T-helper 17 cell (primary cell): ENCODE measurements at regions not wholly inside any gene's neighbourhood (a gene's known extent, or its start where the extent isn't known, plus 50 kb on each side); places are given as distances from the start of the nearest gene placed in this dataset.

Experiments
- ATAC-seq: fragments of 150-1000 bp; cut with Tn5 transposase; 2 replicates; pipeline ENCODE4 v1.10.0; 2021; ENCODE audit warnings: mild to moderate bottlenecking, moderate library complexity
- DNase-seq, 3 donors: peaks; one replicate each; pipeline versions ENCODE4 v3.0.0 to v3.0.0-alpha.2; 2020 to 2021
- H3K9me3 ChIP-seq: one replicate; pipeline ENCODE4 v1.7.0; 2013; ENCODE audit warnings: low read length, mild to moderate bottlenecking; ENCODE audit not compliant: control insufficient read depth, poor library complexity, severe bottlenecking
- H3K27ac Mint-ChIP-seq: one replicate; pipeline ENCODE4 v1.8.0; 2022; ENCODE audit warnings: mild to moderate bottlenecking, moderate library complexity, mixed read lengths
- H3K27me3 Mint-ChIP-seq: one replicate; pipeline ENCODE4 v1.8.0; 2022; ENCODE audit warnings: mixed read lengths
- H3K36me3 Mint-ChIP-seq: one replicate; pipeline ENCODE4 v1.8.0; 2022; ENCODE audit warnings: low read depth, mixed read lengths
- H3K4me1 Mint-ChIP-seq: one replicate; pipeline ENCODE4 v1.8.0; 2022; ENCODE audit warnings: mild to moderate bottlenecking, mixed read lengths
- H3K4me3 Mint-ChIP-seq: one replicate; pipeline ENCODE4 v1.8.0; 2022; ENCODE audit warnings: mild to moderate bottlenecking, moderate library complexity, mixed read lengths

DNA sequence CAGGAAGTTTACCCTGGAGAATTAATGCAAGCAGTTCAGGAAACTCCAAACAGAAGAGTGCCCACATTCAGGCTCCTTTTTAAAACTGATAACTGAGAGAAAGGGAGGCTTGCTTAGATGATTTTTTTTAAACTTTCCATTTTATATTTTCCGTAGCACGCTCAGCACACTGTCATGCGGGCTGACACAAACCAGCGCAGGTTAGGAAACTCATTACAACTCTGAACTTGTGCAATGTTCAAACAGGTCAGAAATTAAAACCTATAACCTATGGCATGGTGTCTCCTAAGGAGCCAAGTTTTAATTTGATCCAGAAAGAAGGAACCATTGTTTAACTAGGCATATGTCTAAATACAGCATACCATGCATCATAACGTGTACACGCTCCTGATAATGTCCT, 117.7 kb upstream of the SMIM21 start:
- no peak overlapping the region for H3K27ac Mint-ChIP-seq
- H3K4me3 Mint-ChIP-seq = no peak overlapping the region
- H3K9me3 ChIP-seq = no peaks in the 10 kb centered on the region
- peaks cover 41% of the 10 kb centered on the region for H3K27me3 Mint-ChIP-seq
- peaks cover 3% of the 10 kb centered on the region for H3K4me1 Mint-ChIP-seq
- no peaks in the 10 kb centered on the region for H3K36me3 Mint-ChIP-seq
- no peak for DNase-seq
- no peak for ATAC-seq

DNA sequence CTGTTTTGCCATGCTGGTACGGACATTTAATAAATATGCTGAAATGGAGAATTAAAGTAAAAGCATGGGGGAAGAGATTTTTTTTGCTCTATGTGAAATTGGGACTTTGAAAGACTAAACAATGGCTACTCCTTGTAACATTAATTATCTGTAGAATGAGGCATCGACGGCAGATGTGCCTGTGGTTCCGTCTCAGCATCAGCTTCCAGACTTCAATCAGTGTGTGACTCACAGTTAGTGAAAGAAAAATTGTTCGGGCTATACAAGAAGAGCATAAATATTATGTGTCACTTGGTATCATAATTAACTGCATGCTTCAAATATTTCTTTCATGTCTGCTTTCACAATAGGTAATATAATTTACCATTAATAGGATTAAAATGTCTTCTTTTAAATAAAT, 117.0 kb upstream of the SMIM21 start:
- H3K27ac Mint-ChIP-seq = no peak overlapping the region
- H3K9me3 ChIP-seq = no peaks in the 10 kb centered on the region
- no peak for ATAC-seq
- no peak overlapping the region for H3K4me3 Mint-ChIP-seq
- H3K27me3 Mint-ChIP-seq = peaks cover 34% of the 10 kb centered on the region
- no peaks in the 10 kb centered on the region for H3K36me3 Mint-ChIP-seq
- DNase-seq = no peak
- H3K4me1 Mint-ChIP-seq = peaks cover 3% of the 10 kb centered on the region

DNA sequence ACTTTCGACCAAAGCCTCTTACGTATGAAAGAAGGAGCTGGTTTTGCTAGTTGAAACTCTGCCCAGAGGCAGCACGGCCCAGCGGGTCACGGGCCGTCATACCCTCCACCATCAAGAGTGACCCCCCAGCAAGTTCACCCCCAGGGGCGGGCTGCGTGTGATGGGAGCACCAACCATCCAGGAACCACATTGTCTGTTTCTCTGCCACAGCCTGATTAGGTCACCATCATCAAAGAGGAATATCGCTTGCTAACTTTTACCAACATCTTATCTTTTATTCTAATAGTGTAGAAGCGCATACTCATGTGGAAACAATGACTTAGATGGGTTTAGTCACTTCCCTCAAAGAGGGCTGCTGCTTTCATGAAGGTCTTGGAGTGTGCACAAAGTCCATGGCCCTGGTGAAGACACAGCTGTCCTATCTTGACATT, 116.6 kb upstream of the SMIM21 start:
- no peak for DNase-seq
- Mint-ChIP-seq H3K27ac (no peak overlapping the region), H3K4me3 (no peak overlapping the region), H3K27me3 (peaks cover 32% of the 10 kb centered on the region), H3K4me1 (peaks cover 3% of the 10 kb centered on the region), H3K36me3 (no peaks in the 10 kb centered on the region)
- H3K9me3 ChIP-seq = no peaks in the 10 kb centered on the region
- no peak for ATAC-seq

DNA sequence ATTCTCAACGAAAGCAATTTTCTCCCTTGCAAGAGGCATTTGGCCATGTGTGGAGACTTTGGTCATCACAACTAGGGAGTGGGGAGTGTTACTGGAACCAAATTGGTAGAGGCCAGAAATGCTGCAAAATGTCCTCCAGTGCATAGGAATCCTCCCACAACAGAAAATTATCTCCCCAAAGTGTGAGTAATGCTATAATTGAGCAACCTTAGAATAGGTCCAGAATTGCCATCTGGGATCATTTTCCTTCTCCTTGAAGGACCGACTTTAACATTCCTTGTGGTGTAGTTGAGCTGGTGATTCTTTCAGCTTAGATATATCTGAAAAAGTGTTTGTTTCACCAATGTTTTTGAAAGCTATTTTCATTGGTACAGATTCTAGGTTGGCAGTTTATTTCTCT, 111.2 kb upstream of the SMIM21 start:
- no peaks in the 10 kb centered on the region for H3K4me1 Mint-ChIP-seq
- no peak for ATAC-seq
- H3K36me3 Mint-ChIP-seq = no peaks in the 10 kb centered on the region
- H3K4me3 Mint-ChIP-seq = no peak overlapping the region
- H3K9me3 ChIP-seq = no peaks in the 10 kb centered on the region
- no peak overlapping the region for H3K27ac Mint-ChIP-seq
- DNase-seq = no peak
- H3K27me3 Mint-ChIP-seq = peaks cover 21% of the 10 kb centered on the region

DNA sequence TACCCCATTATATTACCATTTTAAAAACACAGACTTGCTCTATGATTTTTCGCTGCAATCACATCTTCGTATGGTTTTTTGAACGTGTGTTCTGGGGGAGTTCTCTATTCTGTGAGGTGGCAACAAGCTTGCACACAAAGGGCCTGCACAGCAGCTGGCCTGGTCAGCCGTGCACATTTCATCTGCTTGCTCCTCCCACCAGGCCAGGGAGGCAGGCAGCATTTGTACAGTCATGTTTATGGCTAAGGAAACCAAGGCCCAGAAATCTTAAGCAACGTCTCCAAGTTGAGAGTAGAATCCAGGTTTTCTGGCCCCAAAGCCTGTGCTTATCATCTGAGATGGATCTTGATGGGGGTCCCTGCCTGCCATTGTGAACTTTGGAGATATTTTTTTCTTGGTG, 106.4 kb upstream of the SMIM21 start:
- no peaks in the 10 kb centered on the region for H3K36me3 Mint-ChIP-seq
- no peak for DNase-seq
- H3K27ac Mint-ChIP-seq = no peak overlapping the region
- no peak overlapping the region for H3K4me3 Mint-ChIP-seq
- ATAC-seq = no peak
- H3K4me1 Mint-ChIP-seq = no peaks in the 10 kb centered on the region
- H3K9me3 ChIP-seq = no peaks in the 10 kb centered on the region
- peaks cover 15% of the 10 kb centered on the region for H3K27me3 Mint-ChIP-seq

DNA sequence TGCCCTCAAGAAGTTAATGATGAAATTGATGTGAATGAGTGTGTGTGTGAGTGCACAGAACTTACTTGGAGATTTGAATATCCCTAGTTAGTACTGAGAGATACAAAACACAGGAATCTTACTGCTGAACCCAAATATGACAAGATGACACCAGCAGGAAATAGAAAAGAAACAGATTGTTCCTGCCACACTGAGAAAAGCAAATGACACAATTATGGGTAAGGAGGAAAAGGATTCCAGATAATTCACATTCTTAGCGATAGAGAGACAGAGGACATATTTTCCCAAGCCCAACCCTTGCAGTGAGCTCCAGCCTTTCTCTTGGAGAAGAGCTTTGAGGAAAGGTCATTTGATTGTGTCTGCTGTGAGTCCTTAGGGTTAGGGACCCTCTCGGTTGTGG, 105.7 kb upstream of the SMIM21 start:
- peaks cover 19% of the 10 kb centered on the region for H3K27me3 Mint-ChIP-seq
- ATAC-seq = no peak
- DNase-seq = no peak
- H3K27ac Mint-ChIP-seq = no peak overlapping the region
- H3K4me3 Mint-ChIP-seq = no peak overlapping the region
- H3K9me3 ChIP-seq = no peaks in the 10 kb centered on the region
- no peaks in the 10 kb centered on the region for H3K36me3 Mint-ChIP-seq
- H3K4me1 Mint-ChIP-seq = no peaks in the 10 kb centered on the region

DNA sequence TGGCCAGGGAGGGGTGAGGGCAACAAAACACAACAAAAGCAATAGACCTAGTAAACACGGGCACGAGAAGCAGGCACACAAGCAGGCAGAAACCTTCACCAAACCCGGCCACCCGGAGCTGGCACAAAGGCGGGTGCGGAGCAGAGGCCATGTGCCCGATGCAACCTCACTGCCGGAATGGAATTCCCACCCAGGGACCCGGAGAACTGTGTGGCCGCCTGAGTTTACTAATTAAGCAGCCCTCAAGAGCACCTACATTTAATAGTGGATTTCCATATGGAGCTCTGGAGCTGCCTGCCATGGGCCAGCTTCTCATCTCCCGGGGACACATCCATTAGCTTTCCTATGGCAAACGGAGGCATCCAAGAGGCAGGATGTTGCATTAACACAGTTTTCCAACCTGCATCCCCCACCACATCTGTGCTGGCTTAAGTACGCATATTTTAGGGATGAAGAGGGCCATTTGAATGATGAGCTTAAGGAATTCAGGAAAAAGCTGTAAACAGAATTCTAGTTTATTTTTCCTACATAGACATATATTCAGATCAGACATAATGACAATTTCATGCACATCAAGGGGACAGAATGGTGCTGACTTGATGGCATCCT, 104.5 kb upstream of the SMIM21 start:
- ATAC-seq (no peak), DNase-seq (no peak)
- peaks cover 3% of the 10 kb centered on the region for H3K4me1 Mint-ChIP-seq
- no peak overlapping the region for H3K4me3 Mint-ChIP-seq
- no peaks in the 10 kb centered on the region for H3K9me3 ChIP-seq
- no peak overlapping the region for H3K27ac Mint-ChIP-seq
- H3K36me3 Mint-ChIP-seq = no peaks in the 10 kb centered on the region
- H3K27me3 Mint-ChIP-seq = peaks cover 25% of the 10 kb centered on the region

DNA sequence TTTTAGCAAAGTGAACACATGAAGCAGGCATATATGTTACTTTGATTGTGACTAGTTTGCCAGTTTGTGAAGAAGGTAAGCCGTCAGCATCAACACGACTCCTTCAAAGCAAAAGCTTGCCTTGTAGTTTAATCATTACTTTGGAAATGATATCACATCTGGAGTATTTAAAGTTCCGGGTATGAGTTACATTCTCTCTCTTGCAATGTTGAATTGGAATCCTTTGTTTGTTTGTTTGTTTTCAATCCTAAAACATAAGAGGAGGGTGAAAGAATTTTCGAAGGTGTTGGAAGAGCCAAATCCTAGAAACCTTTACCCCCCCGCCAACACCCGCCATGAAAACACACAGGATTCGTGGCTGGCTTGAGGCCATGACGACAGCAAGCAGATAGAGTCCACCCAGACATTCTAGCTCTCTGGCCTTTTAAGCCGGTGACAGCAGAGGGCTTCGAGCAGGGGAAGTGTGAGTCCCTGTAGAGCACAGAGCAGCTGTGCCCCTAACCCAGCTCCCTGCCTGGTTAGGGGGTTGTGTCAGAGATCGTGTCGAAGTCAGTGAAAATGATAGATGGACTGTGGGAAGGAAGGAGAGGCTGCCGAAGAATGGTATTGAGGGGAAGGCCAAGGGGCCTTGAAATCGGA, 103.8 kb upstream of the SMIM21 start:
- no peaks in the 10 kb centered on the region for H3K36me3 Mint-ChIP-seq
- H3K4me3 Mint-ChIP-seq = no peak overlapping the region
- DNase-seq (no peak), ATAC-seq (no peak)
- no peak overlapping the region for H3K27ac Mint-ChIP-seq
- H3K9me3 ChIP-seq = no peaks in the 10 kb centered on the region
- H3K4me1 Mint-ChIP-seq = peaks cover 3% of the 10 kb centered on the region
- peaks cover 27% of the 10 kb centered on the region for H3K27me3 Mint-ChIP-seq

DNA sequence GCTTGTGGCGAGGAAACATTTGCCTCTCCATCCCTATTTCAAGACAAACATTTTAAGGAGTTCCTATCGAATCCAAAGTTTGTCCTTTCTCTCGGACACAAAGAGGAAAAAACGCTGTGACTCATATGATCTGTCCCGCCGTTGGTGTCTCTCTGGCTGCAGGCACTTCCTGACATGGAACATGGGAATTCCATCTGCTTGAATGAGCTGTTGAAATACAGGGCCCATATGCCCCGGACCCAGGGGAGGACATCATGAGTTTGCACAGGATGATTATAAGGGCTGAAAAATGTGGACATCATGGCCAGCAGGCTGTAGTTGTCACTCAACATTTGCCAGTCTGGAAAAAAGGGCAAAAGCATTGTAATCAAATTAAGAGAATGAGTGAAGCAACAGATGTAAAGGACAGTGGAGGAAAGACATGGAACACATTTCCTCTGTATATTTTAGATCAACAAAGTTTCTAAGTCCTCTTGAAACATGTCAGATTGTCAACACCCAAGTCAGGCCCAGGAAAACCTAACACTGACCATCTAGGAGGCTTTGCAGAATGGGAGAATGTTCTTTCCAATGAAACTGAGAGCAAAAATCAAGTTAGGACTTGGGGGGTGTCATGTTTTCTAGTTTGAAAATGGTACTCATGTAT, 103.2 kb upstream of the SMIM21 start:
- DNase-seq (no peak), ATAC-seq (no peak)
- no peaks in the 10 kb centered on the region for H3K9me3 ChIP-seq
- H3K27me3 Mint-ChIP-seq = peaks cover 33% of the 10 kb centered on the region
- H3K27ac Mint-ChIP-seq = no peak overlapping the region
- no peaks in the 10 kb centered on the region for H3K36me3 Mint-ChIP-seq
- H3K4me3 Mint-ChIP-seq = no peak overlapping the region
- H3K4me1 Mint-ChIP-seq = peaks cover 3% of the 10 kb centered on the region

DNA sequence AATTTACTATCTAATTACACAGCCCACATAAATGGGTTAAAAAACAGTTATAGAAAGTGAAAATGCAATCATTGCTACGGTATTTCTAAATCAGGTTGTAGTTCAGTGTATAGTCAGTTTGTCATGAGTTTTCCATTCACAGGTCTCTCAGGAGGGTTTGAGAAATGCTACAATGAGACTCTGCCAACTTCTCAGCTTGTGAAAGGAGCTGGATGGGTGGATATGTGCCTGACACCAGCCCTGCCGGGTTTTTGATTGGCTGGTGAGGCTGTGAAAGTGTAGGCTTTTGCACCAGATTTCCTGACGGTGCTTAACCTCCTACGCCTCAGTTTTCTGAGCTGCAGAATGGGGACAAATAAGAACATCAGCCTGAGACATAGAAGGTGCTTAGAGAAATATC, 102.6 kb upstream of the SMIM21 start:
- H3K27me3 Mint-ChIP-seq = peaks cover 33% of the 10 kb centered on the region
- ATAC-seq = no peak
- no peak overlapping the region for H3K4me3 Mint-ChIP-seq
- no peak for DNase-seq
- peaks cover 3% of the 10 kb centered on the region for H3K4me1 Mint-ChIP-seq
- no peaks in the 10 kb centered on the region for H3K9me3 ChIP-seq
- H3K36me3 Mint-ChIP-seq = no peaks in the 10 kb centered on the region
- H3K27ac Mint-ChIP-seq = no peak overlapping the region

DNA sequence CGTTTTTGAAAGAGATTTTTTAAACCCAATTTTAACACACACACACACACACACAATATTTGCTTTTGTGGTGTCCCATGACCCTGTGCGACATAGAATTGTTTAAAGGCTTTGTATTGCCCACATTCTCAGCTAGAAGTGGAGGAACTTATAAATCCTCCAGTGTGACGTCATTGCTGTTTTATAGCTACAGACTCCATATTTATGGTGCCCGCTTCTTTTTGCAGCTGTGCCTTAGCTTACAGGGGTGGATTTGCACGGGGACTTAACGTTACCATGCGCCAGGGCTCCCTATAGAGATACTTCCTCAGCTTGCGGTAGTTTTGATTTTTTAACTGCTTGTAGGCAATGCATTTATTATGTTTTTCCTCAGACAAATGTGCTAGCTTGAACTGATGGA, 101.9 kb upstream of the SMIM21 start:
- Mint-ChIP-seq H3K27me3 (peaks cover 33% of the 10 kb centered on the region), H3K36me3 (no peaks in the 10 kb centered on the region), H3K27ac (no peak overlapping the region), H3K4me1 (peaks cover 3% of the 10 kb centered on the region), H3K4me3 (no peak overlapping the region)
- ATAC-seq (no peak), DNase-seq (no peak)
- no peaks in the 10 kb centered on the region for H3K9me3 ChIP-seq

DNA sequence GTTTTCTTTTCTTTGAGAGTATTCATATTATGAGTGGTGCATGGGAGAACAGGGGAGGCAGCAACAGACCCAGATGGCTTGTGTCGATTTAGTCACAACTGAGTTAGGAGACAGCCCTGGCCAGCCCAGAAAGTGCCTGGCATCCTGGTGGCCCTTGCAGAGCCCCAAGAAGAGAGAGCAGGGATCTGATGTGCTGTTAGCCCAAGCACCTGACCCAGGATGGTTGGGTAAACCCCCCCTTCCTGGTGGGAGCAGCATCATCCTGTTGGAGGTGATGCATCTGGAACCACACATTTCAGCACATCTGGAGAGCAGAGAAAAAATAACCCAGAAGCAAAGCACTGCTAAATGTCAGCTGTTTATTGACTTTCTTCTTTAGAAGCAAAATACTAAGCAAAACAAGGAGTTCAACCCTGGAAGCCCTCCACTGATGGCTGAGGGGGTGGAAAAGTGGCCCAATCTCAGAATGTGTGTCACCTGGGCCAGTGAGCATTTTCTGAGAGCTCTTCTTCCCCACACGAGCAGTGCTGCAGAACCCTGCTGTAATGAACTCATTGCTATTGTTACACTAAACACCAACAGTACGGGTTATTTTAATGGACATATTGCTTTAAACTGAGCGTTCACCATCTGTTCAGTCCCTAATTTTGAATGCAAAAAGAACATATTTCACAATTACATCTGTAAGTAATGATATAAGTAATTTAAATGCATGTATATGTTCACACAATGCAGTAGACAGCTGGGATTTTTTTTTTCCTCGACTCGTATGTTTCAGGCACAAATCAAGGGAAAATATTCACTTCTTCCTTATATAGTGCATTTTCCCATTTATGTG, 100.6 kb upstream of the SMIM21 start:
- no peaks in the 10 kb centered on the region for H3K36me3 Mint-ChIP-seq
- no peaks in the 10 kb centered on the region for H3K9me3 ChIP-seq
- ATAC-seq = no peak
- no peak for DNase-seq
- no peak overlapping the region for H3K27ac Mint-ChIP-seq
- H3K4me1 Mint-ChIP-seq = peaks cover 3% of the 10 kb centered on the region
- H3K27me3 Mint-ChIP-seq = peaks cover 43% of the 10 kb centered on the region
- H3K4me3 Mint-ChIP-seq = no peak overlapping the region

DNA sequence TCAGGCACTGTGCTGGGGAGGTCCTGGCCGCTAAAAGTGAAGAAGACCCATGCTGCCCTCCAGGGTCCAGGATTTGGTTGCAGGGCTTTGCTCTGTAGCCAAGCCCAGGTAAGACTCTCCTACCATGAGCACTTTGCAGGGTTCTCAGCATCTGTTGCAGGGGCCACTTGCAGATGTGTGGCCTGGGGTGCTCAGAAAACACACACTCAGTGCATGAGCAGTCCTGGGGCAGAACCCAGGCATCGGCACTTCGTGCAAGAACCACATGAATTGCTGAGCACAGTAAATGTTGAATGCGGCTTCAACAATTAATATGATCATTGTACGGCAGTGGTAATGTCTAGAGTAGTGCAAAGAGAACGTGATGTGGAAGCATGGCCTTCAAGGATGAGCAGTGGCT, 98.5 kb upstream of the SMIM21 start:
- DNase-seq (no peak), ATAC-seq (no peak)
- H3K36me3 Mint-ChIP-seq = no peaks in the 10 kb centered on the region
- no peak overlapping the region for H3K27ac Mint-ChIP-seq
- no peaks in the 10 kb centered on the region for H3K9me3 ChIP-seq
- H3K4me3 Mint-ChIP-seq = no peak overlapping the region
- H3K27me3 Mint-ChIP-seq = peaks cover 41% of the 10 kb centered on the region
- H3K4me1 Mint-ChIP-seq = peaks cover 3% of the 10 kb centered on the region
